ENCODE measurements at regions not wholly inside any gene's neighbourhood (a gene's known extent, or its start where the extent isn't known, plus 50 kb on each side); places are given as distances from the start of the nearest gene placed in this dataset.

DNA sequence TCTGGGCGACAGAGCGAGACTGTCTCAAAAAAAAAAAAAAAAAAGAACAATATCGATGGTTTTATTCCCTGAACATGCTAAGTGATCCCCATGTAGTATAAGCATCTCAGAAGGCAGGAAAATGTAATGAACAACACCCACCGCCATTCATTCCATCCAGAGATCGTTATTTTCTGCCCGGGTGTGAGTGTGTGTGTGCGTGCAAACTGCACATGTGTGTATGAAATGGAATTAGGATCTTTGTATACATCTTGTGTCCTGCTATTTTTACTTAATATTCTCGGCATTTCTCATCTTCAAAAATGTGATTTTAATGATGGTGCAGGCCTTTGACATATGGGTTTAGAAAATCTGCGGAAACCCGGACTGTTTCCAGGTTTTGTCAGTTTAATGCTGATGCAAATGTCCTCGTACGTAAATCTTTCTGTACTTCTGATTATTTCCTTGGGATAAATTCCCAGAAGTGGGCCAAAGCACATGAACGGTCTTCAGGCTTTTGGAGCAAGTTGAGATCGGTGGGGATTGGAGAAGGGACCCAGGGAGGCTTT lies 254.8 kb downstream of the SEC14L1 start:
- Histone ChIP-seq H3K27me3 (ENCODE audit: low read length) (no peaks in the 10 kb centered on the region), H3K27ac (ENCODE audit: low read depth, low read length) (no peak overlapping the region), H3K9me2 (replicated peaks; ENCODE audit: insufficient read depth, low read length) (no peaks in the 10 kb centered on the region), H3K36me3 (ENCODE audit: low read length) (no peaks in the 10 kb centered on the region), H3F3A (ENCODE audit: insufficient read depth) (no peaks in the 10 kb centered on the region), H2AFZ (ENCODE audit: low read depth, low read length, severe bottlenecking) (no peak overlapping the region), H4K20me1 (ENCODE audit: low read depth, low read length) (no peaks in the 10 kb centered on the region), H3K9ac (ENCODE audit: low read length) (no peak overlapping the region), H3K4me3 (ENCODE audit: insufficient read depth, low read length, poor library complexity, severe bottlenecking) (no peak overlapping the region), H3K4me2 (ENCODE audit: low read depth, low read length, poor library complexity, severe bottlenecking) (no peak overlapping the region), H3K79me2 (ENCODE audit: insufficient read depth, low read length) (no peaks in the 10 kb centered on the region), H3K9me3 (ENCODE audit: insufficient read depth, low read length) (no peaks in the 10 kb centered on the region)
- no peak for TF ChIP-seq EZH2phosphoT487 (conservative IDR thresholded peaks at IDR 0.05; ENCODE audit: low read length)
- TF ChIP-seq, protein P1, sequence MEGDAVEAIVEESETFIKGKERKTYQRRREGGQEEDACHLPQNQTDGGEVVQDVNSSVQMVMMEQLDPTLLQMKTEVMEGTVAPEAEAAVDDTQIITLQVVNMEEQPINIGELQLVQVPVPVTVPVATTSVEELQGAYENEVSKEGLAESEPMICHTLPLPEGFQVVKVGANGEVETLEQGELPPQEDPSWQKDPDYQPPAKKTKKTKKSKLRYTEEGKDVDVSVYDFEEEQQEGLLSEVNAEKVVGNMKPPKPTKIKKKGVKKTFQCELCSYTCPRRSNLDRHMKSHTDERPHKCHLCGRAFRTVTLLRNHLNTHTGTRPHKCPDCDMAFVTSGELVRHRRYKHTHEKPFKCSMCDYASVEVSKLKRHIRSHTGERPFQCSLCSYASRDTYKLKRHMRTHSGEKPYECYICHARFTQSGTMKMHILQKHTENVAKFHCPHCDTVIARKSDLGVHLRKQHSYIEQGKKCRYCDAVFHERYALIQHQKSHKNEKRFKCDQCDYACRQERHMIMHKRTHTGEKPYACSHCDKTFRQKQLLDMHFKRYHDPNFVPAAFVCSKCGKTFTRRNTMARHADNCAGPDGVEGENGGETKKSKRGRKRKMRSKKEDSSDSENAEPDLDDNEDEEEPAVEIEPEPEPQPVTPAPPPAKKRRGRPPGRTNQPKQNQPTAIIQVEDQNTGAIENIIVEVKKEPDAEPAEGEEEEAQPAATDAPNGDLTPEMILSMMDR (IDR thresholded peaks at IDR 0.05; ENCODE audit: insufficient read depth, low read length, poor library complexity, severe bottlenecking): no peak

DNA sequence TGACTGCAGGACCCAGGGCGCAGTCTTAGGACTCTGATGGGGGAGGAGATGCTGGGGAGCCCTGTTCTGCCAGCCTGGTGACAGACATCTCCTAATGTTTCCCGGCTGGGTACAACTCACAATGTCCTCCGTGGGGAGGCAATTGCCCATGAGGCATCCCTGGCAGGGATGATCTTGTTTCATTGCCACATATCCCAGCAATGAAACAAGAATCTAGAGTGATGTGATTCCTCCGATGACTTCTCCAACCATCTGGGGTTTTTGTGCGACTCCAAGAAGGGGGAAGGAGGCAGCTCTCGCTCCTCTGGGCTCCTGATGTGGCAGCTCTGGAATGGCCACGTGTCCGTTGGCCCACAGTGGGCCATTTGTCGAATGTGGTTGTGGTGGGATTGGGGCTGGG lies 255.8 kb downstream of the SEC14L1 start:
- no peak overlapping the region for H3K4me3 ChIP-seq (ENCODE audit: insufficient read depth, low read length, poor library complexity, severe bottlenecking)
- H4K20me1 ChIP-seq (ENCODE audit: low read depth, low read length): no peaks in the 10 kb centered on the region
- H3K27me3 ChIP-seq (ENCODE audit: low read length): no peaks in the 10 kb centered on the region
- no peaks in the 10 kb centered on the region for H3K9me3 ChIP-seq (ENCODE audit: insufficient read depth, low read length)
- no peaks in the 10 kb centered on the region for H3K79me2 ChIP-seq (ENCODE audit: insufficient read depth, low read length)
- no peaks in the 10 kb centered on the region for H3K36me3 ChIP-seq (ENCODE audit: low read length)
- H2AFZ ChIP-seq (ENCODE audit: low read depth, low read length, severe bottlenecking): no peak overlapping the region
- H3K9ac ChIP-seq (ENCODE audit: low read length): no peak overlapping the region
- H3K4me2 ChIP-seq (ENCODE audit: low read depth, low read length, poor library complexity, severe bottlenecking): no peak overlapping the region
- H3K9me2 ChIP-seq (replicated peaks; ENCODE audit: insufficient read depth, low read length): no peaks in the 10 kb centered on the region
- TF ChIP-seq, protein P1 (IDR thresholded peaks at IDR 0.05; ENCODE audit: insufficient read depth, low read length, poor library complexity, severe bottlenecking): no peak
- TF ChIP-seq EZH2phosphoT487 (conservative IDR thresholded peaks at IDR 0.05; ENCODE audit: low read length): no peak
- no peak overlapping the region for H3K27ac ChIP-seq (ENCODE audit: low read depth, low read length)
- no peaks in the 10 kb centered on the region for H3F3A ChIP-seq (ENCODE audit: insufficient read depth)

DNA sequence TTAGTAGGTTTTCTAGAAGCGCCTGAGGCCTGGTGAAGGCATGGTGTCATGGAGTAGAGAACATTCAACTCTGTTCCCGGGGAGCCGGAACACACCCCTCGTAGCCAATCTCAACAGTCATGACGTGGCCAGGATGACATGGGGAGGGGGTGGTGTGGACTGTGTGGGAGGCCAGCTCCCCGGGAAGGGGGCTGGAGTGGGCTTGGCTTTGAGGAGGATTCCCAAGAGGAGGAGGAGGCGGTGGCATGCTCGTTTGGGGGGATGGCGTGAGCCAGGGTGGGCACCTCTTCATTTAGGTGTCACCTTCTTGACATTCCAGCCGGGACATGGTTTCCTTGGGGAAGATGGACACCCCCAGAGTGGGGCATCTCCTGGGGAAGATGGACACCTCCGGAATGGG lies 257.5 kb downstream of the SEC14L1 start:
- TF ChIP-seq, protein P1 (IDR thresholded peaks at IDR 0.05; ENCODE audit: insufficient read depth, low read length, poor library complexity, severe bottlenecking): no peak
- TF ChIP-seq EZH2phosphoT487 (conservative IDR thresholded peaks at IDR 0.05; ENCODE audit: low read length): no peak
- Histone ChIP-seq H3K4me3 (ENCODE audit: insufficient read depth, low read length, poor library complexity, severe bottlenecking) (no peak overlapping the region), H3K4me2 (ENCODE audit: low read depth, low read length, poor library complexity, severe bottlenecking) (no peak overlapping the region), H3K27ac (ENCODE audit: low read depth, low read length) (no peak overlapping the region), H3K9me2 (replicated peaks; ENCODE audit: insufficient read depth, low read length) (no peaks in the 10 kb centered on the region), H2AFZ (ENCODE audit: low read depth, low read length, severe bottlenecking) (no peak overlapping the region), H3K27me3 (ENCODE audit: low read length) (no peaks in the 10 kb centered on the region), H3K79me2 (ENCODE audit: insufficient read depth, low read length) (no peaks in the 10 kb centered on the region), H4K20me1 (ENCODE audit: low read depth, low read length) (no peaks in the 10 kb centered on the region), H3K9me3 (ENCODE audit: insufficient read depth, low read length) (no peaks in the 10 kb centered on the region), H3K9ac (ENCODE audit: low read length) (no peak overlapping the region), H3F3A (ENCODE audit: insufficient read depth) (no peaks in the 10 kb centered on the region), H3K36me3 (ENCODE audit: low read length) (no peaks in the 10 kb centered on the region)
